HG03196 (cell line): ENCODE measurements at regions not wholly inside any gene's neighbourhood (a gene's known extent, or its start where the extent isn't known, plus 50 kb on each side); places are given as distances from the start of the nearest gene placed in this dataset.

Source experiments
- ATAC-seq: cut with Tn5 transposase; IDR thresholded peaks from one replicate; pipeline ENCODE4 v1.9.1; 2021; ENCODE audit not compliant: unreplicated experiment

- ATAC-seq = no peak
Observed at GRCh38 chr5:107154593-107154992, 516.1 kb downstream of the EFNA5 start.

- no peak for ATAC-seq
Observed at GRCh38 chr5:107153283-107153682, 517.5 kb downstream of the EFNA5 start.

- peak; percentile 94 for ATAC-seq
Observed at GRCh38 chr5:107149243-107150005, 521.3 kb downstream of the EFNA5 start.

GRCh38 chr5:107147589-107147988 is 523.1 kb downstream of the EFNA5 start:
- ATAC-seq = no peak

GRCh38 chr5:107146901-107147300 is 523.8 kb downstream of the EFNA5 start:
- no peak for ATAC-seq

- no peak for ATAC-seq
Observed at GRCh38 chr5:107135391-107135790, 535.3 kb downstream of the EFNA5 start.

- ATAC-seq = no peak
Observed at GRCh38 chr5:107134931-107135330, 535.8 kb downstream of the EFNA5 start.

- no peak for ATAC-seq
Observed at GRCh38 chr5:107129051-107129450, 541.7 kb downstream of the EFNA5 start.

- no peak for ATAC-seq
Observed at GRCh38 chr5:107127878-107128277, 542.9 kb downstream of the EFNA5 start.

GRCh38 chr5:107126341-107126740 is 544.4 kb downstream of the EFNA5 start:
- ATAC-seq = no peak

- no peak for ATAC-seq
Observed at GRCh38 chr5:107124376-107124775, 546.4 kb downstream of the EFNA5 start.

- ATAC-seq = no peak
Observed at GRCh38 chr5:107123014-107123413, 547.7 kb downstream of the EFNA5 start.

- ATAC-seq = no peak
Observed at GRCh38 chr5:107121793-107122519, 548.8 kb downstream of the EFNA5 start.

- ATAC-seq = no peak
Observed at GRCh38 chr5:107119656-107120055, 551.1 kb downstream of the EFNA5 start.

- ATAC-seq = no peak
Observed at GRCh38 chr5:107118184-107119019, 552.3 kb downstream of the EFNA5 start.

GRCh38 chr5:107112216-107112615 is 558.5 kb downstream of the EFNA5 start:
- no peak for ATAC-seq

GRCh38 chr5:107104040-107104995 is 566.4 kb downstream of the EFNA5 start:
- ATAC-seq = no peak

- ATAC-seq = no peak
Observed at GRCh38 chr5:107103522-107103921, 567.2 kb downstream of the EFNA5 start.

- ATAC-seq = no peak
Observed at GRCh38 chr5:107100121-107100520, 570.6 kb downstream of the EFNA5 start.

- ATAC-seq = no peak
Observed at GRCh38 chr5:107099506-107099905, 571.2 kb downstream of the EFNA5 start.
